ENCODE measurements at regions not wholly inside any gene's neighbourhood (a gene's known extent, or its start where the extent isn't known, plus 50 kb on each side); places are given as distances from the start of the nearest gene placed in this dataset.
A peak's percentile ranks its signal among the peaks of the same experiment; 100 is the strongest.

- H3K4me1 Mint-ChIP-seq = peaks cover 0 to 4% (median 2%) of the 10 kb centered on the region in 3 donors
- peaks cover 2 to 5% (median 4%) of the 10 kb centered on the region in 3 donors for H3K9me3 Mint-ChIP-seq
- no peak overlapping the region for H3K27ac Mint-ChIP-seq
- no peak overlapping the region for H3K4me3 Mint-ChIP-seq
- H3K27me3 Mint-ChIP-seq = peaks cover 6% of the 10 kb centered on the region
- H3K36me3 Mint-ChIP-seq = no peaks in the 10 kb centered on the region
Observed at GRCh38 chr3:193984876-193985275, 151.1 kb upstream of the HES1 start.

- H3K27me3 Mint-ChIP-seq = peaks cover 9% of the 10 kb centered on the region
- no peak overlapping the region for H3K27ac Mint-ChIP-seq
- peaks cover 0 to 4% (median 0%) of the 10 kb centered on the region in 3 donors for H3K4me1 Mint-ChIP-seq
- no peak overlapping the region for H3K4me3 Mint-ChIP-seq
- no peaks in the 10 kb centered on the region for H3K36me3 Mint-ChIP-seq
- H3K9me3 Mint-ChIP-seq = peaks cover 5 to 7% (median 6%) of the 10 kb centered on the region in 3 donors
Observed at GRCh38 chr3:193987186-193987585, 148.8 kb upstream of the HES1 start.

GRCh38 chr3:193989186-193989585 is 146.8 kb upstream of the HES1 start:
- no peaks in the 10 kb centered on the region for H3K36me3 Mint-ChIP-seq
- H3K27me3 Mint-ChIP-seq = peaks cover 9% of the 10 kb centered on the region
- H3K9me3 Mint-ChIP-seq = peaks cover 5 to 7% (median 6%) of the 10 kb centered on the region in 3 donors
- no peak overlapping the region for H3K4me3 Mint-ChIP-seq
- H3K27ac Mint-ChIP-seq = no peak overlapping the region
- peaks cover 0 to 4% (median 0%) of the 10 kb centered on the region in 3 donors for H3K4me1 Mint-ChIP-seq

DNA sequence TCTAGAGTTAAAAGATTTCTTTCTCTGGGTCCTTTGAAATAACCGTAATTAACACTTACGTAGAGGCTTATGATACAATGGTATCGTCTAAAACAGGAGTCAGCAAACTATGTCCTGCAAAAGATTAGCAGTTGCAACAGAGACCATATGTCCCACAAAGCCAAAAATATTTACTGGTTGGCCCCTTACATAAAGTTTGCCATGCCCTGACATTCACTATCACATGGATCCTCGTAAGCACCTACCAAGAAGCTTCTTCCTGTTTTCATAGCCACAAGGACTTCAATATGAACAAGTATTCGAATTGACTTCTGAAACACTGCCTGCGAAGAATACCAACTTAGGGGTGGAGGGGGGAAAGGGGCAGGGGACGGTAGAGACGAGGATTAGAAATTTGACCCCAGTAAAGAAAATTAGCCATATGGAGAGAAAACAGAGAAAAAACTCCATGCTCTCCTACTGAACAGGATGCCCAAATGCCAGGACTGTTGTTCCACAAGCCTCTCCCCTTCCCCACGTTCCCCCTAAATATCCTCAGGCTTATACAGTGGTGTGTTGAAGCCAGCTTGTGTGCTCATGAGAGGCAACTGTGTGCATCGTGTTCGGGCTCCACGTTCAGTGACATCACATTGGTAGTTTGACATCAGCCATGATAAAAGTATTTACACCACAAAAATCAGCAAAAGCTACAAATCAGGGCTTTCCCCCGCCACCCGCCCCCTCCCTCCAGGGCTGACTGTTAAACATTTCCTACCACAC is 144.1 kb upstream of the HES1 start:
- no peak overlapping the region for H3K4me3 Mint-ChIP-seq
- peaks cover 5 to 7% (median 6%) of the 10 kb centered on the region in 3 donors for H3K9me3 Mint-ChIP-seq
- peaks cover 0 to 7% (median 4%) of the 10 kb centered on the region in 3 donors for H3K4me1 Mint-ChIP-seq
- peaks cover 3% of the 10 kb centered on the region for H3K27me3 Mint-ChIP-seq
- H3K27ac Mint-ChIP-seq = peak overlapping the region in 1 of 3 donors; percentile 84
- peaks cover 2% of the 10 kb centered on the region for H3K36me3 Mint-ChIP-seq

GRCh38 chr3:193992425-193993037 is 143.4 kb upstream of the HES1 start:
- peaks cover 3% of the 10 kb centered on the region for H3K27me3 Mint-ChIP-seq
- peaks cover 2% of the 10 kb centered on the region for H3K36me3 Mint-ChIP-seq
- no peak overlapping the region for H3K4me3 Mint-ChIP-seq
- peak overlapping the region in 1 of 3 donors; percentile 84 for H3K27ac Mint-ChIP-seq
- H3K9me3 Mint-ChIP-seq = peaks cover 5 to 7% (median 6%) of the 10 kb centered on the region in 3 donors
- H3K4me1 Mint-ChIP-seq = peaks cover 0 to 4% (median 3%) of the 10 kb centered on the region in 3 donors

DNA sequence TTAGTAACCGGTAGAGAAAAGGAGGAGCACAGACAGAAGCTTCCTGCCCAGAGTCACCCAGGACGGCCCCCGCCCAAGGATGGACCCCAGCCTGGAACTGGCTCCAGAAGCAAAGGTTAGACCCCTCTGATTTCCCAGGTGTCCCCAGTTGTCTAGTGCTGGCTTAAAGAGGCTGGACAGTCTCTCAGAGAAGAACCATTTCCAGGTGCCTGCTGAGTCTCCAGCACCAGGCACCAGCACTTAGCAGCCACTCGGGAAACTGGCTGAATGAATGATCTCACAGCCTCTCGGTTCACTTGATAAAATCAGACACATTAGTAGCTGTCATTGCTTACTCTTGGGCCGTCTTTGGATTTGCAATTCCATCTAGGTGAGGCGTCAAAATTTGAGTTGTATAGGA is 139.7 kb upstream of the HES1 start:
- peaks cover 3 to 16% (median 6%) of the 10 kb centered on the region in 3 donors for H3K4me1 Mint-ChIP-seq
- H3K36me3 Mint-ChIP-seq = peaks cover 2% of the 10 kb centered on the region
- no peak overlapping the region for H3K4me3 Mint-ChIP-seq
- H3K9me3 Mint-ChIP-seq = no peaks in the 10 kb centered on the region
- peaks cover 7% of the 10 kb centered on the region for H3K27me3 Mint-ChIP-seq
- no peak overlapping the region for H3K27ac Mint-ChIP-seq

DNA sequence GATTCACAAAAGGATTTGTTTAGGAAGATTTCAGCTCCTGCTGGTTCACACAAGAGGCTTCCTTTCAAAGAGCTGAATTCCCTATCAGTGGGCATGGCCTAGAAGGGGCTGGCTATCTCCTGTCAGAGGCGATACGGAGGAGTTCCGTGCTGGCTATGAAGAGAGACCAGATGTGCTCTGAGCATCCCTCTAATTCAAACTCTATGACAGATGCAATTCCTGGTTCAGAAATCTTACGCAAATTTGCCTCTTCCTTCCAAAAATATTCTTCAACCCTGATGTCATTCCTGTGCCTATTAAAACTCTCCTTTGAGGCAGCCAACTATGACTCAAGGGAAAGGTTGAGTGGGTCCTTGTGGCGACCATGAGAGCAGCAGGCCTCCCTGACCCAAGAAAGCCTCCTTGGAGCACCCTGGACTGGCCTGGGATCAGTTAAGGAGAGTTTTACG is 139.3 kb upstream of the HES1 start:
- Mint-ChIP-seq H3K36me3 (peaks cover 2% of the 10 kb centered on the region), H3K4me3 (no peak overlapping the region), H3K27me3 (peaks cover 9% of the 10 kb centered on the region), H3K4me1 (peaks cover 3 to 16% (median 6%) of the 10 kb centered on the region in 3 donors), H3K27ac (no peak overlapping the region), H3K9me3 (no peaks in the 10 kb centered on the region)

DNA sequence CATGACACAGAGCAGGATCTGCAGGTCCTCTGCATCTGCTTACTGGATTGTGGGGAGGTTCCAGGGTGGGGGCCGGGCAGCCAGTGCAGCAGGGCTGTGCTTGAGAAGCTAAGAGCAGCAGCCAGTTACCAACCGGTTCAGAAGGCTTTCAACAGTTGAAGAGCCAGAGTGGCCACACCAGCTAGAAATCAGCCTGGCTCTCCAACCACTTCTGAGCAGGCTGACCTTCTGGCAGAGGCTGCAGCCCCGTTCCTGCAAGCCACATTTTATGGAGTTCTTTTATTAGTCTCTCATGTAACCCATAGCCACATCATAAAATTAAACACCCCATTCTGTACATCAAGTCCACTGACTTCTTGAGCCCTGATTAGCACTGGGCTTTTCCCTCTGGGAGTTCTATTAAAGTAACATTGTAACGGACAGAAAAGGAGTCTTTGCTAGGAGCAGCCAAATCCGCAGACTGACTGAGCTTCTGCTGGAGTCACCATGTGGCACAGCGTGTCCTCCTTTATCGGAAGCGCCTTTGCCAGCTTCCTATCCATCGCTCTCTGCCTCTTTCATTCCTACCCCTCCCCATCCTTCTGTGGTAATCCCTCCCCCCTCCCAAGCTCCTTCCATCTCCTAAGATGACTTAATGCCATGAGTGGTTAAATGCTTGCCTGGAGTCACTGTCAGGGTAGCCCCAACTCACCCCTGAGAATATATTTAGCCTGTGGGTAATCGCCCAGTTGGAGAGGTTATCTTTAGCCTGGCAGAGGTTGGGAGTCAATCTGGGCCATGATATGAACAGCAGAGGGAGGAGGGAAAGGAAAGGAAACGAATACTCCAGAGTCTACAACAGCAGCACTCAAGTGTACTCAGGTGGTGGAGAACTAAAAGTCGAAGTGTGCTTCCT is 138.5 kb upstream of the HES1 start:
- peaks cover 2% of the 10 kb centered on the region for H3K36me3 Mint-ChIP-seq
- H3K9me3 Mint-ChIP-seq = no peaks in the 10 kb centered on the region
- H3K4me3 Mint-ChIP-seq = peak overlapping the region in 1 of 4 donors; percentile 2
- H3K27me3 Mint-ChIP-seq = peaks cover 10% of the 10 kb centered on the region
- no peak overlapping the region for H3K27ac Mint-ChIP-seq
- H3K4me1 Mint-ChIP-seq = peaks cover 5 to 20% (median 8%) of the 10 kb centered on the region in 3 donors

GRCh38 chr3:193998123-193998448 is 137.9 kb upstream of the HES1 start:
- peaks cover 10% of the 10 kb centered on the region for H3K27me3 Mint-ChIP-seq
- no peak overlapping the region for H3K4me3 Mint-ChIP-seq

GRCh38 chr3:193998628-193999195 is 137.2 kb upstream of the HES1 start:
- Mint-ChIP-seq H3K9me3 (no peaks in the 10 kb centered on the region), H3K27ac (no peak overlapping the region), H3K36me3 (peaks cover 2% of the 10 kb centered on the region), H3K27me3 (peaks cover 12% of the 10 kb centered on the region), H3K4me1 (peaks cover 14 to 28% (median 15%) of the 10 kb centered on the region in 3 donors), H3K4me3 (no peak overlapping the region)

More at GRCh38 chr3:193998123-193998448, 137.9 kb upstream of the HES1 start:
- Mint-ChIP-seq H3K36me3 (peaks cover 2% of the 10 kb centered on the region), H3K9me3 (no peaks in the 10 kb centered on the region), H3K27ac (no peak overlapping the region), H3K4me1 (peaks cover 8 to 22% (median 8%) of the 10 kb centered on the region in 3 donors)

- Mint-ChIP-seq H3K27ac (no peak overlapping the region), H3K4me3 (no peak overlapping the region), H3K4me1 (peaks cover 15 to 32% (median 26%) of the 10 kb centered on the region in 3 donors), H3K9me3 (no peaks in the 10 kb centered on the region), H3K36me3 (no peaks in the 10 kb centered on the region), H3K27me3 (peaks cover 12% of the 10 kb centered on the region)
Observed at GRCh38 chr3:194000100-194000499, 135.8 kb upstream of the HES1 start.

GRCh38 chr3:194000712-194001111 is 135.2 kb upstream of the HES1 start:
- H3K27me3 Mint-ChIP-seq = peaks cover 12% of the 10 kb centered on the region
- H3K27ac Mint-ChIP-seq = no peak overlapping the region
- no peaks in the 10 kb centered on the region for H3K36me3 Mint-ChIP-seq

GRCh38 chr3:194001728-194002459 is 134.1 kb upstream of the HES1 start:
- Mint-ChIP-seq H3K9me3 (no peaks in the 10 kb centered on the region), H3K27ac (peak overlapping the region in 1 of 3 donors; percentile 47), H3K4me1 (peaks cover 23 to 47% (median 33%) of the 10 kb centered on the region in 3 donors), H3K4me3 (peak overlapping the region in 3 of 4 donors; percentile 61 to 75 (median 68)), H3K27me3 (peaks cover 12% of the 10 kb centered on the region), H3K36me3 (no peaks in the 10 kb centered on the region)

More at GRCh38 chr3:194000712-194001111, 135.2 kb upstream of the HES1 start:
- H3K4me3 Mint-ChIP-seq = no peak overlapping the region
- H3K4me1 Mint-ChIP-seq = peaks cover 20 to 39% (median 32%) of the 10 kb centered on the region in 3 donors
- no peaks in the 10 kb centered on the region for H3K9me3 Mint-ChIP-seq

All from IgD-negative memory B cell (primary cell).